ENCODE measurements at regions not wholly inside any gene's neighbourhood (a gene's known extent, or its start where the extent isn't known, plus 50 kb on each side); places are given as distances from the start of the nearest gene placed in this dataset.
"Not testable (repeated sequence)": the region's sequence is repeated elsewhere in the genome, so short reads cannot be mapped to it uniquely, and the experiment has no call there.

- TF ChIP-seq JUND (IDR thresholded peaks at IDR 0.05; ENCODE audit: low read depth) = peak; percentile 58; the same call in 1 of the 2 replicates
- in situ Hi-C loops (cut with HindIII; ENCODE audit: low pct_unique_long_range_greater_than_20kb, low sequenced_read_pairs) = no loop called here
- peak; percentile 45 to 96 for DNase-seq (ENCODE audit: low read depth in 1 of 2, low spot score in 1 of 2)
These were observed 61.4 kb upstream of the ZNF217 start for GRCh38 chr20:53654932-53655624.

- in situ Hi-C loops (cut with HindIII; ENCODE audit: low pct_unique_long_range_greater_than_20kb, low sequenced_read_pairs); DNase-seq (ENCODE audit: low read depth in 1 of 2, low spot score in 1 of 2): not testable (repeated sequence)
These were observed 60.9 kb upstream of the ZNF217 start for GRCh38 chr20:53654521-53654920.

- in situ Hi-C loops (cut with HindIII; ENCODE audit: low pct_unique_long_range_greater_than_20kb, low sequenced_read_pairs) = no loop called here
- TF ChIP-seq JUND (IDR thresholded peaks at IDR 0.05; ENCODE audit: low read depth) = no peak
- no peak for DNase-seq (ENCODE audit: low read depth in 1 of 2, low spot score in 1 of 2)
These were observed 59.3 kb upstream of the ZNF217 start for GRCh38 chr20:53652859-53653517.

- no peak for TF ChIP-seq JUND (IDR thresholded peaks at IDR 0.05; ENCODE audit: low read depth)
- DNase-seq (ENCODE audit: low read depth in 1 of 2, low spot score in 1 of 2) = peak in 1 of 2 experiments; percentile 54
- in situ Hi-C loops (cut with HindIII; ENCODE audit: low pct_unique_long_range_greater_than_20kb, low sequenced_read_pairs) = no loop called here
These were observed 58.6 kb upstream of the ZNF217 start for GRCh38 chr20:53652090-53652858.

GRCh38 chr20:53649493-53649892 is 55.9 kb upstream of the ZNF217 start:
- DNase-seq (ENCODE audit: low read depth in 1 of 2, low spot score in 1 of 2); in situ Hi-C loops (cut with HindIII; ENCODE audit: low pct_unique_long_range_greater_than_20kb, low sequenced_read_pairs): not testable (repeated sequence)

GRCh38 chr20:53647286-53647821 is 53.7 kb upstream of the ZNF217 start:
- in situ Hi-C loops (cut with HindIII; ENCODE audit: low pct_unique_long_range_greater_than_20kb, low sequenced_read_pairs) = no loop called here
- no peak for DNase-seq (ENCODE audit: low read depth in 1 of 2, low spot score in 1 of 2)
- TF ChIP-seq JUND (IDR thresholded peaks at IDR 0.05; ENCODE audit: low read depth) = no peak

- in situ Hi-C loops (cut with HindIII; ENCODE audit: low pct_unique_long_range_greater_than_20kb, low sequenced_read_pairs) = no loop called here
- TF ChIP-seq JUND (IDR thresholded peaks at IDR 0.05; ENCODE audit: low read depth) = no peak
- no peak for DNase-seq (ENCODE audit: low read depth in 1 of 2, low spot score in 1 of 2)
These were observed 52.9 kb upstream of the ZNF217 start for GRCh38 chr20:53646550-53646949.

- no peak for DNase-seq (ENCODE audit: low read depth in 1 of 2, low spot score in 1 of 2)
- no peak for TF ChIP-seq JUND (IDR thresholded peaks at IDR 0.05; ENCODE audit: low read depth)
- in situ Hi-C loops (cut with HindIII; ENCODE audit: low pct_unique_long_range_greater_than_20kb, low sequenced_read_pairs) = no loop called here
These were observed 51.9 kb upstream of the ZNF217 start for GRCh38 chr20:53645582-53645897.

- DNase-seq (ENCODE audit: low read depth in 1 of 2, low spot score in 1 of 2); in situ Hi-C loops (cut with HindIII; ENCODE audit: low pct_unique_long_range_greater_than_20kb, low sequenced_read_pairs): not testable (repeated sequence)
These were observed 50.5 kb upstream of the ZNF217 start for GRCh38 chr20:53644108-53644507.
